ENCODE measurements at regions not wholly inside any gene's neighbourhood (a gene's known extent, or its start where the extent isn't known, plus 50 kb on each side); places are given as distances from the start of the nearest gene placed in this dataset.

GRCh38 chr1:36580524-36580923 is 97.8 kb upstream of the CSF3R start:
- CTCF ChIA-PET = interaction anchor here (1.4 kb wide), 1 partner anchor 64 kb away, joined by 5 read pairs; no protein-coding TSS in a partner anchor

DNA sequence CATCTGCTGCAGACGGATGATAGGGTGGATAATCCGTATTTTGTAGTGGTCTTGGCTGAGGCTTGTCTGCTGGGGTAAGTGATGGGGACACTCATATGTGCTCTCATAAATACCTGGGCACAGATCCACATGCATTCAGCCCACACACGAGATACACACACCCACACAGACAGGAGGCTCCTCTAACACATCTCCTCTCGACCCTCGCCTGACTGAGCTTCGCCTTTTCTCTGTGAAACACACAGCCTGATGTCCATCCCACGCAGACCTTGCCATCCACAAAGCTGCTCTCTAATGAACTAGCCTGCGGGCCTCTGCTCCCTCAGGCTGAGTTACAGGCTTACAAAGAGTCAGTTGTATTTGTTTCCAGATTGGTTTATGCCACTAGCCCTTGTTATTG is 96.3 kb upstream of the CSF3R start:
- TF ChIP-seq, protein P1, sequence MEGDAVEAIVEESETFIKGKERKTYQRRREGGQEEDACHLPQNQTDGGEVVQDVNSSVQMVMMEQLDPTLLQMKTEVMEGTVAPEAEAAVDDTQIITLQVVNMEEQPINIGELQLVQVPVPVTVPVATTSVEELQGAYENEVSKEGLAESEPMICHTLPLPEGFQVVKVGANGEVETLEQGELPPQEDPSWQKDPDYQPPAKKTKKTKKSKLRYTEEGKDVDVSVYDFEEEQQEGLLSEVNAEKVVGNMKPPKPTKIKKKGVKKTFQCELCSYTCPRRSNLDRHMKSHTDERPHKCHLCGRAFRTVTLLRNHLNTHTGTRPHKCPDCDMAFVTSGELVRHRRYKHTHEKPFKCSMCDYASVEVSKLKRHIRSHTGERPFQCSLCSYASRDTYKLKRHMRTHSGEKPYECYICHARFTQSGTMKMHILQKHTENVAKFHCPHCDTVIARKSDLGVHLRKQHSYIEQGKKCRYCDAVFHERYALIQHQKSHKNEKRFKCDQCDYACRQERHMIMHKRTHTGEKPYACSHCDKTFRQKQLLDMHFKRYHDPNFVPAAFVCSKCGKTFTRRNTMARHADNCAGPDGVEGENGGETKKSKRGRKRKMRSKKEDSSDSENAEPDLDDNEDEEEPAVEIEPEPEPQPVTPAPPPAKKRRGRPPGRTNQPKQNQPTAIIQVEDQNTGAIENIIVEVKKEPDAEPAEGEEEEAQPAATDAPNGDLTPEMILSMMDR (IDR thresholded peaks at IDR 0.05; ENCODE audit: insufficient read depth, low read length, missing control alignments) = no peak
- ChIA-PET CTCF (interaction anchor here (1.4 kb wide), 1 partner anchor 63 kb away, joined by 5 read pairs; no protein-coding TSS in a partner anchor), POLR2A (no interaction called here)
- no peak for DNase-seq (ENCODE audit: low read depth, low spot score)
- no peak overlapping the region for H3K4me3 ChIP-seq (ENCODE audit: low read depth, low read length)

More at GRCh38 chr1:36580524-36580923, 97.8 kb upstream of the CSF3R start:
- no peak for DNase-seq (ENCODE audit: low read depth, low spot score)
- H3K4me3 ChIP-seq (ENCODE audit: low read depth, low read length) = no peak overlapping the region
- TF ChIP-seq, protein P1 (IDR thresholded peaks at IDR 0.05; ENCODE audit: insufficient read depth, low read length, missing control alignments) = no peak
- POLR2A ChIA-PET = no interaction called here

DNA sequence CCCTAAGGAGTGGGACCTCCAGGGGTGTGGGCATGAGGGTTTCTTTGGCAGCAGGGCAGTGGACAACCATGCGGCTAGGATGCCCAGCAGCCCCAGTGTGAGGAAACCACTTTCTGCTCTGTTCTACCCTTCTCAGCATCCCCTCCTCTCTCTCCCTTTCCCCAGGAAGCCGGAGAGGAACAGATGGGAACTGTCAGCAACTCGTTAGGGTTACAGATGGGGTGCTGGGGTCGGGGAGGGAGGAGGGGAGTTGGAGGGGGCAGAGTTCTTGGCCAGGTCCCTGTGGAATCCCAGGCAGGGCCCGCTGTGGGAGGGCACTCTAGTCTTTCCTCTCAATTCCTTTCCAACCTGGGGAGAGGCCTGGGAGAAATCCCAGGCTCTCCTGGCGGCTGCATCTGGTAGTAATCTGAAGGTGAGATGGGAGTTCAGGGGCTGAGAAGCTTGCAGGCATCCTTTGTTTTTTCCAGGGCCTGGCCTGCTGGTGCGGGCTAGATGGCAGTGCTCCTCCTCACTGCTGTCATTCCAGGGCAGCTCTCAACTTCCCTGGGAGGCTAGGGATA is 93.9 kb upstream of the CSF3R start:
- ChIA-PET POLR2A (no interaction called here), CTCF (interaction anchor here (0.6 to 5.3 kb wide), 14 partner anchors 9 to 910 kb away, joined by 3 to 37 read pairs (median 4); no protein-coding TSS in a partner anchor)
- TF ChIP-seq, protein P1 (IDR thresholded peaks at IDR 0.05; ENCODE audit: insufficient read depth, low read length, missing control alignments) = no peak
- DNase-seq (ENCODE audit: low read depth, low spot score) = no peak
- no peak overlapping the region for H3K4me3 ChIP-seq (ENCODE audit: low read depth, low read length)

- TF ChIP-seq, protein P1 (IDR thresholded peaks at IDR 0.05; ENCODE audit: insufficient read depth, low read length, missing control alignments) = peak; percentile 79
- CTCF ChIA-PET = interaction anchor here (0.6 to 5.3 kb wide), 15 partner anchors 9 to 911 kb away, joined by 3 to 37 read pairs (median 4); no protein-coding TSS in a partner anchor
- POLR2A ChIA-PET = no interaction called here
Observed at GRCh38 chr1:36576118-36576517, 93.4 kb upstream of the CSF3R start.

DNA sequence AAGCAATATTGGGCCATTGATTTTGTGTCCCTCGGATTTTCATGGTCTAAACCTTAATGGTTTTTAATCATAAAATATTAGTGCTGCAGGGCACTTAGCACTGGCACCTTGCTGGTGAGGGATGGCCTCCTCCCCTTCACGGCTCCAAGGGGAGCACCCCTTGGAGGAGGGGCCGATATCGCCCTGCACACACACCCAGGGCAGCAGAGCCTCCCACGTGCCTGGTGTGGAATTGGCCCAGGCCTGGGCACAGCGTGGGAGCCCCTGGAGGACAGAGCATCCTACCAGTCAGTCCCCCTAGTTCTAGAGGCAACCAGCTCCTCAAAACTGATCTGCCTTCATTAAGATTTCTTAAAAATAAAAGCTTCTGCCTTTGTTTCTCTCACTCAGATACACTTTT is 90.7 kb upstream of the CSF3R start:
- POLR2A ChIA-PET = no interaction called here
- CTCF ChIA-PET = interaction anchor here (1.1 to 5.3 kb wide), 3 partner anchors 9 to 862 kb away, joined by 3 to 37 read pairs (median 5); no protein-coding TSS in a partner anchor

More at GRCh38 chr1:36576118-36576517, 93.4 kb upstream of the CSF3R start:
- no peak overlapping the region for H3K4me3 ChIP-seq (ENCODE audit: low read depth, low read length)
- no peak for DNase-seq (ENCODE audit: low read depth, low spot score)

GRCh38 chr1:36572906-36573305 is 90.2 kb upstream of the CSF3R start:
- H3K4me3 ChIP-seq (ENCODE audit: low read depth, low read length) = no peak overlapping the region
- POLR2A ChIA-PET = no interaction called here
- TF ChIP-seq, protein P1 (IDR thresholded peaks at IDR 0.05; ENCODE audit: insufficient read depth, low read length, missing control alignments) = no peak
- no peak for DNase-seq (ENCODE audit: low read depth, low spot score)
- CTCF ChIA-PET = interaction anchor here (5.3 kb wide), 1 partner anchor 862 kb away, joined by 37 read pairs; no protein-coding TSS in a partner anchor

More for the DNA sequence above, 90.7 kb upstream of the CSF3R start:
- DNase-seq (ENCODE audit: low read depth, low spot score) = no peak
- TF ChIP-seq, protein P1 (IDR thresholded peaks at IDR 0.05; ENCODE audit: insufficient read depth, low read length, missing control alignments) = no peak
- no peak overlapping the region for H3K4me3 ChIP-seq (ENCODE audit: low read depth, low read length)

All from AG04449 (cell line).